ENCODE measurements at regions not wholly inside any gene's neighbourhood (a gene's known extent, or its start where the extent isn't known, plus 50 kb on each side); places are given as distances from the start of the nearest gene placed in this dataset.

GRCh38 chr1:199976496-199977144, 50.9 kb upstream of the NR5A2 start:
- no peak overlapping the region for H3K4me3 ChIP-seq
- intact Hi-C loops (cut with DNase I) = no loop called here

More at GRCh38 chr1:199976496-199977144, 50.9 kb upstream of the NR5A2 start:
- Histone ChIP-seq H3K27ac (no peak overlapping the region), H3K4me1 (no peaks in the 10 kb centered on the region), H3K36me3 (no peaks in the 10 kb centered on the region), H3K9me3 (no peaks in the 10 kb centered on the region), H3K27me3 (no peaks in the 10 kb centered on the region)
- TF ChIP-seq CTCF (IDR thresholded peaks at IDR 0.05) = no peak
- DNase-seq (ENCODE audit: low spot score in 2 of 2) = no peak

All from ascending aorta (tissue), 2 donors.